ENCODE measurements at regions not wholly inside any gene's neighbourhood (a gene's known extent, or its start where the extent isn't known, plus 50 kb on each side); places are given as distances from the start of the nearest gene placed in this dataset.
"Not testable (repeated sequence)": the region's sequence is repeated elsewhere in the genome, so short reads cannot be mapped to it uniquely, and the experiment has no call there.

GRCh38 chr6:139970591-139970991 is 596.1 kb upstream of the CITED2 start:
- in situ Hi-C loops (cut with MboI; ENCODE audit: low sequenced_read_pairs): no loop called here

GRCh38 chr6:139967497-139967896 is 593.0 kb upstream of the CITED2 start:
- in situ Hi-C loops (cut with MboI; ENCODE audit: low sequenced_read_pairs): no loop called here

GRCh38 chr6:139965393-139965792 is 590.9 kb upstream of the CITED2 start:
- in situ Hi-C loops (cut with MboI; ENCODE audit: low sequenced_read_pairs): no loop called here

GRCh38 chr6:139964737-139965136 is 590.3 kb upstream of the CITED2 start:
- in situ Hi-C loops (cut with MboI; ENCODE audit: low sequenced_read_pairs): no loop called here

- in situ Hi-C loops (cut with MboI; ENCODE audit: low sequenced_read_pairs): no loop called here
Observed at GRCh38 chr6:139962654-139963347, 588.4 kb upstream of the CITED2 start.

GRCh38 chr6:139961190-139961589 is 586.7 kb upstream of the CITED2 start:
- in situ Hi-C loops (cut with MboI; ENCODE audit: low sequenced_read_pairs): no loop called here

- in situ Hi-C loops (cut with MboI; ENCODE audit: low sequenced_read_pairs): no loop called here
Observed at GRCh38 chr6:139960671-139961070, 586.2 kb upstream of the CITED2 start.

GRCh38 chr6:139955366-139956155 is 581.1 kb upstream of the CITED2 start:
- in situ Hi-C loops (cut with MboI; ENCODE audit: low sequenced_read_pairs): no loop called here

- in situ Hi-C loops (cut with MboI; ENCODE audit: low sequenced_read_pairs): no loop called here
Observed at GRCh38 chr6:139954463-139955071, 580.1 kb upstream of the CITED2 start.

GRCh38 chr6:139953780-139954179 is 579.3 kb upstream of the CITED2 start:
- in situ Hi-C loops (cut with MboI; ENCODE audit: low sequenced_read_pairs): not testable (repeated sequence)

GRCh38 chr6:139951172-139951571 is 576.7 kb upstream of the CITED2 start:
- in situ Hi-C loops (cut with MboI; ENCODE audit: low sequenced_read_pairs): no loop called here

GRCh38 chr6:139944976-139945375 is 570.5 kb upstream of the CITED2 start:
- in situ Hi-C loops (cut with MboI; ENCODE audit: low sequenced_read_pairs): no loop called here

GRCh38 chr6:139944131-139944530 is 569.7 kb upstream of the CITED2 start:
- in situ Hi-C loops (cut with MboI; ENCODE audit: low sequenced_read_pairs): no loop called here

GRCh38 chr6:139943391-139943790 is 568.9 kb upstream of the CITED2 start:
- in situ Hi-C loops (cut with MboI; ENCODE audit: low sequenced_read_pairs): no loop called here

GRCh38 chr6:139942331-139942730 is 567.9 kb upstream of the CITED2 start:
- in situ Hi-C loops (cut with MboI; ENCODE audit: low sequenced_read_pairs): no loop called here

- in situ Hi-C loops (cut with MboI; ENCODE audit: low sequenced_read_pairs): no loop called here
Observed at GRCh38 chr6:139941826-139942225, 567.4 kb upstream of the CITED2 start.

- in situ Hi-C loops (cut with MboI; ENCODE audit: low sequenced_read_pairs): no loop called here
Observed at GRCh38 chr6:139940741-139941729, 566.6 kb upstream of the CITED2 start.

GRCh38 chr6:139939189-139939979 is 564.9 kb upstream of the CITED2 start:
- in situ Hi-C loops (cut with MboI; ENCODE audit: low sequenced_read_pairs): no loop called here

GRCh38 chr6:139932671-139933070 is 558.2 kb upstream of the CITED2 start:
- in situ Hi-C loops (cut with MboI; ENCODE audit: low sequenced_read_pairs): no loop called here

GRCh38 chr6:139931747-139932146 is 557.3 kb upstream of the CITED2 start:
- in situ Hi-C loops (cut with MboI; ENCODE audit: low sequenced_read_pairs): no loop called here
